GM13977 (cell line): ENCODE measurements at regions not wholly inside any gene's neighbourhood (a gene's known extent, or its start where the extent isn't known, plus 50 kb on each side); places are given as distances from the start of the nearest gene placed in this dataset.

Source experiments
- DNase-seq: peaks from one replicate; pipeline ENCODE4 v3.0.0; 2012; ENCODE audit warnings: low spot score
- in situ Hi-C: fragments of 300-500 bp; cut with MboI; formaldehyde crosslinking; loops from one replicate; pipeline ENCODE4 v1.12.0; 2022; ENCODE audit warnings: low sequenced_read_pairs, low pct_unique_long_range_greater_than_20kb, mixed read lengths, inconsistent platforms; ENCODE audit not compliant: unreplicated experiment
- TF ChIP-seq, protein P1 (sequence below): IDR thresholded peaks from 2 replicates; pipeline ENCODE4 v1.5.1; 2012; ENCODE audit warnings: mild to moderate bottlenecking, control low read depth; ENCODE audit not compliant: insufficient read depth; ENCODE audit errors: extremely low read depth, missing control alignments

DNA sequence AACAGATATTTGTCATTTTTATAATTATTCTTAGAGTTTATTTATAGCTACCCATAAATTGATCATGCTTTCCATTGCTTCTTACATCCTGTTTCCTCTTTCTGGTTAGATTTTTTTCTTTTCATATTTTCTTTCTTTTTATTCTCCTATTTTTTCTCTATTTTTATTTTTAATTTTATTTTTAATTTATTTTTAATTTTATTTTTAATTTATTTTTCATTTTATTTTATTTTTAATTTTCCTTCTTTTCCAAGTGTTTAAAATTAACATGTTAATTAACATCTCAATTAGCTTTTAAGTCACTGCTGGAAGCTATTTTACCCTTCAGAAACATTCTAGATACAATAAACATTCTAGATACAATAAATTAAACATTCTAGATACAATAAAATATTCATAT, 269.6 kb downstream of the B3GLCT start:
- no peak for DNase-seq
- TF ChIP-seq, protein P1, sequence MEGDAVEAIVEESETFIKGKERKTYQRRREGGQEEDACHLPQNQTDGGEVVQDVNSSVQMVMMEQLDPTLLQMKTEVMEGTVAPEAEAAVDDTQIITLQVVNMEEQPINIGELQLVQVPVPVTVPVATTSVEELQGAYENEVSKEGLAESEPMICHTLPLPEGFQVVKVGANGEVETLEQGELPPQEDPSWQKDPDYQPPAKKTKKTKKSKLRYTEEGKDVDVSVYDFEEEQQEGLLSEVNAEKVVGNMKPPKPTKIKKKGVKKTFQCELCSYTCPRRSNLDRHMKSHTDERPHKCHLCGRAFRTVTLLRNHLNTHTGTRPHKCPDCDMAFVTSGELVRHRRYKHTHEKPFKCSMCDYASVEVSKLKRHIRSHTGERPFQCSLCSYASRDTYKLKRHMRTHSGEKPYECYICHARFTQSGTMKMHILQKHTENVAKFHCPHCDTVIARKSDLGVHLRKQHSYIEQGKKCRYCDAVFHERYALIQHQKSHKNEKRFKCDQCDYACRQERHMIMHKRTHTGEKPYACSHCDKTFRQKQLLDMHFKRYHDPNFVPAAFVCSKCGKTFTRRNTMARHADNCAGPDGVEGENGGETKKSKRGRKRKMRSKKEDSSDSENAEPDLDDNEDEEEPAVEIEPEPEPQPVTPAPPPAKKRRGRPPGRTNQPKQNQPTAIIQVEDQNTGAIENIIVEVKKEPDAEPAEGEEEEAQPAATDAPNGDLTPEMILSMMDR, result no peak
- in situ Hi-C loops, result no loop called here

DNA sequence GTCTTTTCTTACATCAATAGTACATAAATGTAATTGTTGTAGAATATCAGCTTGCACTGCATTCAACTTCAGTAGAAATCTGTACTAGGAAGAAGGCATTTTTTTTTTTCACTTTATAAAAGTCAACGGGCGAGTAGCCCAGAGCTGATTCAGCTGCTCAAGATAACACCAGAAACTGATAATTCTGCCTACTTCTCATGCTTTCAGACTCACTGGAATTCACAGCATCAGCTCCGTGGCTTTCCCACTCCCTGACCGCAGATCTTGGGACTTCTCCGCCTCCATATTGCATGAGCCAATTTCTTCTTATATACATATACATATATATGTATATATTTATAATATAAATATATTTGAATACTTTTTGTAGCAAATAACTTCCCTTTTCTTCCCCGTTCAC, 263.1 kb upstream of the RXFP2 start:
- no peak for DNase-seq
- in situ Hi-C loops, result no loop called here
- TF ChIP-seq, protein P1, result no peak

DNA sequence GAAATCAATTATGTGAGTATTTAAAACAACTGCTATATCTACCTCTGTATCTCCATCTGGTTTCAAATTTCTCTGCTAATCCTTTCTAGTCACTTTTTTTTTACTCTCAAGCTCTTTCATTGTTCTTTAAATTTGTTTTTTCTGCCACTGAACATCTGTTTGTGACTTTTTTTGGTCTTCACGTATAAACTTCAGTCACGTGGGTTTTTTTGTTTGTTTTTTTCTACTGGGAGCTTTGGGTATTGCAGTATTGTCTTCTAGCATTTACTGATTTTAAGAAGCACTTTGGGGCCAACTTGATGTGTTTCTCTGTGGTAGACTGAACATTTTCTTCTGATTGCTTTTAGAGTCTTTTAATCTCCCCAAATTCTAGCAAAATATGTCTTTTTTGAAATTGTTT, 262.6 kb upstream of the RXFP2 start:
- TF ChIP-seq, protein P1, result no peak
- in situ Hi-C loops, result no loop called here
- no peak for DNase-seq

DNA sequence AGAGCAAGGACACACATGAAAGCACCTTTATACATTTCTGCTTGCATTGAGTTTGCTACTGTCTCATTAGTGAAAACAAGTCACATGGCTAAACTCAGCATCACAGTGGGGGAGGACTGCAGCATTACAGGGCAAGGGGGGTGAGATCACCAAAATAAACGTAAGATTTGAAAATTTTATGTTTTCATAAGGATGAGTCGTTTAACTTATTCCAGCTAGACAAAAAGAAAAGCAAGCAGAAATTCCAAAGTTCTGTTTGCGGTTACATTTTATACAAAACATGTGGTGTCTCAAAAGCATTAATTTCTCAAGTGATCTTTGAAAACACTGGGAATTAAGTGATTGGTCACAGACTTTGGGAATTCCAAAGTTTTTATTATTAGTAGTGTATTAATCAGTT, 261.4 kb upstream of the RXFP2 start:
- in situ Hi-C loops, result no loop called here

DNA sequence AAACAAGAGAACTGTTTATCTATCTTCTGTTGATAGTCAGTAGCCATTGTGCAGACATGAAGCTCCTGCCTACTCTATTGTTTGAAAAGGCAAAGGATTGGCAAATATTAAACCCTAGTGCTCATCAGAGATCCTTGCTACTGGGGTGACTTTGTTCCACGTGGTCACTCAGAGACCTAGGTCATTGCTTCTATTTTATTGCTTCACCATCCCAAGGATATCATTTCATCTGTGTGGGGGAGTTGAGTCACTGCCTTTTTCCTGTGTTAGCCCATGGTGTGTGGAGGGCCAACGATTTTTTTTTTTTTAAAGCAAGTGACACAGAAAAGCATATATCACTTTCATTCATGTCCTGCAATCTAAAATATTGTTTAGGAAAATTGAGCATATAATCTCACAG, 254.1 kb upstream of the RXFP2 start:
- in situ Hi-C loops, result no loop called here
- no peak for DNase-seq
- TF ChIP-seq, protein P1, result no peak

More for the DNA sequence above, 261.4 kb upstream of the RXFP2 start:
- TF ChIP-seq, protein P1, result no peak
- DNase-seq, result no peak

DNA sequence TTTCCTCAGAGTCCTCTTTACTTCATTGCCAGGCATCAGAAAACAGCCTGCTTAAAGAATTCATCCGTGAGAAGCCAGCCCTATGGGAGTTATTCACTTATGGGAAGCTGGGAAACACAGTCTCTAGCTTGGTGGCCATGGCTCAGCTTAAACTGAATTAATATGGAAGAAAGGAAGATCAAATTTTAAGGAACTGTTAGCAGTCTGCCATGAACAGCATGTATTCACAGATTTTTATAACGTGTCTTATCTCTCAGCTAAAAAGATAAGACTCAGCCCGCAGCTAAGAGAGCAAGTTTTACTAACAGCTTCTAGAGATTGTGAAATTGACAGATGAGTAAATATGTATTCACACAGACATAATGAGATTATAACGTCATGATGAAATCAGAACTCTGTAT, 253.7 kb upstream of the RXFP2 start:
- DNase-seq, result no peak
- TF ChIP-seq, protein P1, result no peak

DNA sequence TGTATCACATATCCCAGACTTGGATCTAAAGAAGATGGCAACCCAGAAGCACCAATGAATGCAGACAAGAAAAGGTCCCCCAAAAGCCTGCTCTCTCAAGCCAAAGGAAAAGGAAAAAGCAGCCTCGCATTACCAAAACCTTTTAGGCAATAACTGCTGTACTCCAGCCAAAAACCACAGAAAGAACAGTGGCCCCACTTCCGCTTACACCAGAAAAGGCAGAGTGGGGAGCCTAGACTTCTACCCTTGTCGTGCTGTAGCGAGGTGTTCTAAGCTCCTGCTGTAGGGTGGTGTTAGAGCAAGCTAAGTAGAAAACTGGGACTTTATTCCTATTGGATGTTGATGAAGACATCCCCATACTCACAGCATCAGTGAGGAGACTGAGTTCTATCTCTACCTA, 244.0 kb upstream of the RXFP2 start:
- in situ Hi-C loops, result no loop called here
- TF ChIP-seq, protein P1, result no peak
- DNase-seq, result no peak

More for the DNA sequence above, 253.7 kb upstream of the RXFP2 start:
- in situ Hi-C loops, result no loop called here
